ENCODE measurements at regions not wholly inside any gene's neighbourhood (a gene's known extent, or its start where the extent isn't known, plus 50 kb on each side); places are given as distances from the start of the nearest gene placed in this dataset.

DNA sequence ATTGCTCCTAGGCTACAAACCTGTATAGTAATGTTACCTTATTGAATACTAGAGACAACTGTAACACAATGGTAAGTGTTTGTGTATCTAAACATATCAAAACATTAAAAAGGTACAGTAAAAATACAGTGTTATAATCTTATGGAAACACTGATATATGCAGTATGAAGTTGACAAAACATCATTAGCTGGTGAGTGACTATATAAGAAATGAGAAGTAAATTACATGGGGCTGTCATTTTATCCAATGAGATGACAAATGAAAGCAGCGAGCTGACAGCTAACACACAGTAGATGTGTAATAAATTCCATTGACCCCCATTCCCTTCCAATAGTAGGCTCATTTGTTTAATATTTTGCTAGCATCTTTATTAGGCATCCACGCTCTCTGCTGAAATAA is 198.1 kb upstream of the GHITM start:
- DNase-seq (ENCODE audit: low read depth in 2 of 2) = no peak
- TF ChIP-seq CTCF (IDR thresholded peaks at IDR 0.05; ENCODE audit: low read depth, low read length) = no peak
- no peak overlapping the region for H3K4me3 ChIP-seq (replicated peaks in 1 of 2; ENCODE audit: low read depth in 2 of 2, low read length in 2 of 2)

DNA sequence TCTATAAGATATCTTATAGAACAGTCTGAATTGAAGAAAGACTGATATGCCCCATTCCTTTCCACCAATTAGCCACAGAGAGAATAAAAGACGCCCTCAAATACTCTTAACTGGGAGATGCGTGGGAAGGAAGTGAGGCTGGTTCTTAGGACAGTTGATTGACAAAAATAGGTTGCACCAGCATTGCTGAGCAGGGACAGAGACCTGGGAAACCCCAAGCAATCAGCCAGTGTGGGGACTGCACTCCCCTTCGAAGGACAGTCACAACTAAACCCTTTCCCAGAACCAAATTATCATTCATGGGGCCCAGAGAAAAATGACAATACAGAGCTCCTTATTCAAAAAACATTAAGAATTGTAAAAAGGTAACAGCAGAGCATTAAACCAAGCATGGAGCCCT is 196.9 kb upstream of the GHITM start:
- no peak for DNase-seq (ENCODE audit: low read depth in 2 of 2)
- no peak overlapping the region for H3K4me3 ChIP-seq (replicated peaks in 1 of 2; ENCODE audit: low read depth in 2 of 2, low read length in 2 of 2)
- TF ChIP-seq CTCF (IDR thresholded peaks at IDR 0.05; ENCODE audit: low read depth, low read length) = no peak

GRCh38 chr10:83943049-83943448 is 196.3 kb upstream of the GHITM start:
- H3K4me3 ChIP-seq (replicated peaks in 1 of 2; ENCODE audit: low read depth in 2 of 2, low read length in 2 of 2) = no peak overlapping the region
- TF ChIP-seq CTCF (IDR thresholded peaks at IDR 0.05; ENCODE audit: low read depth, low read length) = no peak
- no peak for DNase-seq (ENCODE audit: low read depth in 2 of 2)

GRCh38 chr10:83943920-83944319 is 195.4 kb upstream of the GHITM start:
- H3K4me3 ChIP-seq (replicated peaks in 1 of 2; ENCODE audit: low read depth in 2 of 2, low read length in 2 of 2) = no peak overlapping the region
- TF ChIP-seq CTCF (IDR thresholded peaks at IDR 0.05; ENCODE audit: low read depth, low read length) = no peak
- DNase-seq (ENCODE audit: low read depth in 2 of 2) = no peak

- DNase-seq (ENCODE audit: low read depth in 2 of 2) = no peak
- no peak for TF ChIP-seq CTCF (IDR thresholded peaks at IDR 0.05; ENCODE audit: low read depth, low read length)
- no peak overlapping the region for H3K4me3 ChIP-seq (replicated peaks in 1 of 2; ENCODE audit: low read depth in 2 of 2, low read length in 2 of 2)
These were observed 193.2 kb upstream of the GHITM start for GRCh38 chr10:83945982-83946718.

GRCh38 chr10:83952314-83952713 is 187.0 kb upstream of the GHITM start:
- DNase-seq (ENCODE audit: low read depth in 2 of 2) = no peak
- no peak for TF ChIP-seq CTCF (IDR thresholded peaks at IDR 0.05; ENCODE audit: low read depth, low read length)
- no peak overlapping the region for H3K4me3 ChIP-seq (replicated peaks in 1 of 2; ENCODE audit: low read depth in 2 of 2, low read length in 2 of 2)

DNA sequence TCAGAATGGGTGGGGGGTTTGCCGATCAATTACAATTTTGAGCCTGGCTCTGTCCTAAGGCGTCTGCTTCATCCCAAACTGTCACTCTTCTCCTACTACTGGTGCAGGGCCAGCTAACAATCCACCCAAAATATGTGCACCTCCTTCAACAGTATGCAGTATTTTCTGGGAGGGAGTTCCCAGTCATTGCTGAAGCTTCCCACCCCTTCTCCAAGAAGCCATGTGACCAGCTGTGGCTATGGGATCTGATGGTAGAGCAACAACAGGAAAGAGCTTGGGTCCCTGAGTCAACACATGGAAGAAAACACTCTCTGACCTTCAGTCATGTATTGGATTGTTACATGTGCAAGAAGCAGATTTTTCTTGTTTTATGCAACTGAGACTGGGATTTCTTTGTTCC is 185.7 kb upstream of the GHITM start:
- no peak for TF ChIP-seq CTCF (IDR thresholded peaks at IDR 0.05; ENCODE audit: low read depth, low read length)
- no peak for DNase-seq (ENCODE audit: low read depth in 2 of 2)
- H3K4me3 ChIP-seq (replicated peaks in 1 of 2; ENCODE audit: low read depth in 2 of 2, low read length in 2 of 2) = no peak overlapping the region

All from cardiac fibroblast (primary cell).